ENCODE measurements at regions not wholly inside any gene's neighbourhood (a gene's known extent, or its start where the extent isn't known, plus 50 kb on each side); places are given as distances from the start of the nearest gene placed in this dataset.

DNA sequence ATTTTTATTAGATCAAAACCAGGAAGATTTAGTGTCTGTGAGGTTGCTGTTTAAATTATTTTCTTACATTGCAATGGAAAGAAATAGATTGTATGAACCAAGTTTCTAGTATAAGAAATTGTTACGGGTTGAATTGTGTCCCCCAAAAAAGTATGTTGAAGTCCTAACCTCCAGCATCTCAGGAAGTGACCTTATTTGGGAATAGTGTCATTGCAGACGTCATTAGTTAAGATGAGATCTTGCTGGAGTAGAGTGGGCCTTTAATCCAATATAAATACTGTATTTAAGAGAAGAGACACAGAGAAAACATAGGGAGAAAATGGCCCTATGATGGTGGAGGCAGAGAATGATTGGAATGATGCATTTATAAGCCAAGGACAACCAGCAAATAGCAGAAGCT lies 188.7 kb upstream of the SAMSN1 start:
- TF ChIP-seq, protein P1, sequence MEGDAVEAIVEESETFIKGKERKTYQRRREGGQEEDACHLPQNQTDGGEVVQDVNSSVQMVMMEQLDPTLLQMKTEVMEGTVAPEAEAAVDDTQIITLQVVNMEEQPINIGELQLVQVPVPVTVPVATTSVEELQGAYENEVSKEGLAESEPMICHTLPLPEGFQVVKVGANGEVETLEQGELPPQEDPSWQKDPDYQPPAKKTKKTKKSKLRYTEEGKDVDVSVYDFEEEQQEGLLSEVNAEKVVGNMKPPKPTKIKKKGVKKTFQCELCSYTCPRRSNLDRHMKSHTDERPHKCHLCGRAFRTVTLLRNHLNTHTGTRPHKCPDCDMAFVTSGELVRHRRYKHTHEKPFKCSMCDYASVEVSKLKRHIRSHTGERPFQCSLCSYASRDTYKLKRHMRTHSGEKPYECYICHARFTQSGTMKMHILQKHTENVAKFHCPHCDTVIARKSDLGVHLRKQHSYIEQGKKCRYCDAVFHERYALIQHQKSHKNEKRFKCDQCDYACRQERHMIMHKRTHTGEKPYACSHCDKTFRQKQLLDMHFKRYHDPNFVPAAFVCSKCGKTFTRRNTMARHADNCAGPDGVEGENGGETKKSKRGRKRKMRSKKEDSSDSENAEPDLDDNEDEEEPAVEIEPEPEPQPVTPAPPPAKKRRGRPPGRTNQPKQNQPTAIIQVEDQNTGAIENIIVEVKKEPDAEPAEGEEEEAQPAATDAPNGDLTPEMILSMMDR (IDR thresholded peaks at IDR 0.05; ENCODE audit: borderline replicate concordance, extremely low read depth, low read length, poor library complexity, severe bottlenecking): no peak
- TF ChIP-seq EZH2 (IDR thresholded peaks at IDR 0.05; ENCODE audit: borderline replicate concordance, low read depth, low read length, severe bottlenecking): no peak
